Mesenchymal stem cell (in vitro differentiated cells and primary cell): ENCODE measurements at regions not wholly inside any gene's neighbourhood (a gene's known extent, or its start where the extent isn't known, plus 50 kb on each side); places are given as distances from the start of the nearest gene placed in this dataset.
A peak's percentile ranks its signal among the peaks of the same experiment; 100 is the strongest.

Experiments
- DNase-seq: peaks from one replicate; pipeline ENCODE4 v3.0.0-alpha.2; 2013
- H2AFZ ChIP-seq: one replicate; pipeline ENCODE4 v1.6.1; 2013; ENCODE audit warnings: low read depth, mild to moderate bottlenecking, control low read depth, inconsistent platforms, low read length, moderate library complexity
- H2AK5ac ChIP-seq: 2 replicates; pipeline ENCODE4 v1.6.1; 2013; ENCODE audit warnings: low read length, moderate library complexity, mild to moderate bottlenecking, inconsistent platforms; ENCODE audit not compliant: severe bottlenecking
- H2BK120ac ChIP-seq: one replicate; pipeline ENCODE4 v1.6.1; 2013; ENCODE audit warnings: low read depth, mild to moderate bottlenecking, inconsistent platforms, low read length, moderate library complexity
- H2BK12ac ChIP-seq, 2 experiments: one replicate each; pipeline ENCODE4 v1.6.1; 2013; ENCODE audit warnings: inconsistent platforms in 2 of 2, low read length in 2 of 2, mild to moderate bottlenecking in 2 of 2, moderate library complexity in 2 of 2, control low read depth in 1 of 2
- H2BK15ac ChIP-seq: one replicate; pipeline ENCODE4 v1.6.1; 2013; ENCODE audit warnings: mild to moderate bottlenecking, low read depth, inconsistent platforms; ENCODE audit not compliant: poor library complexity, severe bottlenecking
- H2BK5ac ChIP-seq: 2 replicates; pipeline ENCODE4 v1.6.1; 2013; ENCODE audit warnings: low read depth, mild to moderate bottlenecking, low read length, control low read depth, inconsistent platforms; ENCODE audit not compliant: poor library complexity, severe bottlenecking
- H3K14ac ChIP-seq, 2 experiments: one replicate each; pipeline ENCODE4 v1.6.1; 2013; ENCODE audit warnings: inconsistent platforms in 2 of 2, low read length in 2 of 2, control low read depth in 1 of 2, mild to moderate bottlenecking in 1 of 2, moderate library complexity in 1 of 2
- H3K18ac ChIP-seq, 2 experiments: one replicate each; pipeline ENCODE4 v1.6.1; 2013; ENCODE audit warnings: inconsistent platforms in 2 of 2, low read length in 2 of 2, control low read depth in 1 of 2, low read depth in 1 of 2, mild to moderate bottlenecking in 1 of 2
- H3K23ac ChIP-seq, 2 experiments: one replicate each; pipeline ENCODE4 v1.6.1; 2013; ENCODE audit warnings: inconsistent platforms in 2 of 2, low read length in 2 of 2, mild to moderate bottlenecking in 2 of 2, moderate library complexity in 2 of 2, control low read depth in 1 of 2
- H3K27ac ChIP-seq: 2 replicates; pipeline ENCODE4 v1.5.1; 2013; ENCODE audit warnings: mild to moderate bottlenecking, moderate library complexity, low read length, control low read depth, inconsistent platforms; ENCODE audit not compliant: poor library complexity, severe bottlenecking
- H3K27me3 ChIP-seq, 2 experiments: 2 replicates each; pipeline versions ENCODE4 v1.6.1 to v1.7.0; 2013; ENCODE audit warnings: low read length in 2 of 2, mild to moderate bottlenecking in 2 of 2, moderate library complexity in 2 of 2, control low read depth in 1 of 2, inconsistent platforms in 1 of 2; ENCODE audit not compliant: control insufficient read depth in 1 of 2, insufficient read depth in 1 of 2
- H3K36me3 ChIP-seq, 2 experiments: 2 replicates each; pipeline versions ENCODE4 v1.6.1 to v1.7.0; 2013; ENCODE audit warnings: low read length in 2 of 2, control low read depth in 1 of 2, inconsistent platforms in 1 of 2, low read depth in 1 of 2, mild to moderate bottlenecking in 1 of 2; ENCODE audit not compliant: insufficient read depth in 2 of 2, control insufficient read depth in 1 of 2
- H3K4ac ChIP-seq, 2 experiments: one replicate each; pipeline ENCODE4 v1.6.1; 2013; ENCODE audit warnings: inconsistent platforms in 2 of 2, low read length in 2 of 2, mild to moderate bottlenecking in 2 of 2, moderate library complexity in 2 of 2, control low read depth in 1 of 2, low read depth in 1 of 2
- H3K4me1 ChIP-seq: 2 replicates; pipeline ENCODE4 v1.6.1; 2013; ENCODE audit warnings: low read depth, low read length, control low read depth; ENCODE audit not compliant: control insufficient read depth, insufficient read depth
- H3K4me2 ChIP-seq: 2 replicates; pipeline ENCODE4 v1.6.1; 2013; ENCODE audit warnings: low read length, mild to moderate bottlenecking, inconsistent platforms; ENCODE audit not compliant: poor library complexity, severe bottlenecking
- H3K4me3 ChIP-seq, 2 experiments: 2 replicates each; pipeline versions ENCODE4 v1.5.1 to v1.7.0; 2013; ENCODE audit warnings: low read length in 2 of 2, mild to moderate bottlenecking in 2 of 2, control low read depth in 1 of 2, low read depth in 1 of 2; ENCODE audit not compliant: insufficient read depth in 1 of 2
- H3K79me1 ChIP-seq: replicated peaks from 2 replicates; pipeline ENCODE4 v1.6.1; 2013; ENCODE audit warnings: mild to moderate bottlenecking, control low read depth, low read length, inconsistent platforms; ENCODE audit not compliant: poor library complexity, severe bottlenecking
- H3K9ac ChIP-seq: 2 replicates; pipeline ENCODE4 v1.7.0; 2013; ENCODE audit warnings: mild to moderate bottlenecking, low read length, moderate library complexity
- H3K9me3 ChIP-seq: 2 replicates; pipeline ENCODE4 v1.7.0; 2013; ENCODE audit warnings: mild to moderate bottlenecking, low read length; ENCODE audit not compliant: control insufficient read depth
- H4K8ac ChIP-seq: one replicate; pipeline ENCODE4 v1.6.1; 2013; ENCODE audit warnings: inconsistent platforms, mild to moderate bottlenecking, low read length, moderate library complexity
- H4K91ac ChIP-seq: one replicate; pipeline ENCODE4 v1.6.1; 2013; ENCODE audit warnings: mild to moderate bottlenecking, low read length, inconsistent platforms
- WGBS: methylation state at CpG from one replicate; pipeline ENCODE4 v1.1.7; 2013; ENCODE audit warnings: mixed read lengths; 5-methylcytosine and 5-hydroxymethylcytosine counted together

- Histone ChIP-seq H3K36me3 (no peaks in the 10 kb centered on the region), H4K8ac (no peak overlapping the region), H3K9ac (peak overlapping the region; percentile 11), H3K27me3 (peaks cover 0 to 10% of the 10 kb centered on the region in 2 experiments), H3K4ac (no peak overlapping the region), H2BK5ac (no peak overlapping the region), H2BK120ac (no peak overlapping the region), H3K18ac (no peak overlapping the region), H3K4me1 (peaks cover 7% of the 10 kb centered on the region), H3K4me2 (no peak overlapping the region), H3K79me1 (no peaks in the 10 kb centered on the region), H3K9me3 (no peaks in the 10 kb centered on the region), H3K23ac (no peak overlapping the region), H2BK15ac (no peak overlapping the region), H4K91ac (no peak overlapping the region), H2AFZ (no peak overlapping the region), H2BK12ac (no peak overlapping the region), H3K4me3 (peak overlapping the region in 1 of 2 experiments; percentile 3), H2AK5ac (no peak overlapping the region), H3K27ac (no peak overlapping the region), H3K14ac (no peak overlapping the region)
- DNase-seq = no peak
- 86% methylated on average over 6 of the region's 6 CpGs for WGBS
These were observed 286.5 kb upstream of the SLC14A2 start for GRCh38 chr18:45328811-45329210.

DNA sequence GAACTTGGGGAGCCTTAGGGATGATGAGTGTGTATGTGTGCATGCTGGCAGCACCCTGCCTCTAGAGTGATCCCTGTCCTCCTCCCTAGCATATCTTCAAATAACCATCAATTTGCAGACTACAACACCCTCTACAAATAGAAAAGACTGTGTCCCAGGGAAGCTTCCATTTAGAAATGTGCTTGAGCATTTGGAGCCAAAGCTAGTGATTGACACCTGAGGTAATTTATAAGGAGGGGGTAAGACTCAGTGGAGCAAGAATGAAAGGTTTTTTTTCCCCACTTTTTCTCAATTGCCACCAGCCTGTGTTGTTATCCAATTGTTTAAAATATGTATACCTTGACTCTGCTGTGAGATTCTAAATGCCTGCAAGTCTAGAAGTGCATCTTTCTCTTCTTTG, 286.0 kb upstream of the SLC14A2 start:
- Histone ChIP-seq H3K36me3 (no peaks in the 10 kb centered on the region), H3K27ac (no peak overlapping the region)

GRCh38 chr18:45330170-45330594, 285.1 kb upstream of the SLC14A2 start:
- Histone ChIP-seq H3K23ac (no peak overlapping the region), H3K27ac (no peak overlapping the region), H2BK15ac (no peak overlapping the region), H4K91ac (no peak overlapping the region), H3K36me3 (no peaks in the 10 kb centered on the region), H2AK5ac (no peak overlapping the region), H3K4me1 (no peaks in the 10 kb centered on the region), H3K27me3 (peaks cover 0 to 10% of the 10 kb centered on the region in 2 experiments), H3K4me2 (no peak overlapping the region), H2BK120ac (no peak overlapping the region), H3K4me3 (no peak overlapping the region), H3K9ac (no peak overlapping the region), H3K4ac (no peak overlapping the region), H3K79me1 (no peaks in the 10 kb centered on the region), H2AFZ (no peak overlapping the region), H3K14ac (no peak overlapping the region), H3K18ac (no peak overlapping the region), H3K9me3 (no peaks in the 10 kb centered on the region), H2BK12ac (no peak overlapping the region), H2BK5ac (no peak overlapping the region), H4K8ac (no peak overlapping the region)
- no peak for DNase-seq
- 83% methylated on average over 2 of the region's 2 CpGs for WGBS

More for the DNA sequence above, 286.0 kb upstream of the SLC14A2 start:
- Histone ChIP-seq H3K4me2 (no peak overlapping the region), H2BK5ac (no peak overlapping the region), H2BK120ac (no peak overlapping the region), H3K9ac (no peak overlapping the region), H3K14ac (no peak overlapping the region), H4K8ac (no peak overlapping the region), H3K4ac (no peak overlapping the region), H3K27me3 (peaks cover 0 to 10% of the 10 kb centered on the region in 2 experiments), H3K4me3 (peak overlapping the region in 1 of 2 experiments; percentile 3), H2BK15ac (no peak overlapping the region), H3K18ac (no peak overlapping the region), H3K9me3 (no peaks in the 10 kb centered on the region), H2AFZ (no peak overlapping the region), H3K79me1 (no peaks in the 10 kb centered on the region), H4K91ac (no peak overlapping the region), H3K23ac (no peak overlapping the region), H2BK12ac (no peak overlapping the region), H2AK5ac (no peak overlapping the region), H3K4me1 (peaks cover 7% of the 10 kb centered on the region)
- DNase-seq = no peak

DNA sequence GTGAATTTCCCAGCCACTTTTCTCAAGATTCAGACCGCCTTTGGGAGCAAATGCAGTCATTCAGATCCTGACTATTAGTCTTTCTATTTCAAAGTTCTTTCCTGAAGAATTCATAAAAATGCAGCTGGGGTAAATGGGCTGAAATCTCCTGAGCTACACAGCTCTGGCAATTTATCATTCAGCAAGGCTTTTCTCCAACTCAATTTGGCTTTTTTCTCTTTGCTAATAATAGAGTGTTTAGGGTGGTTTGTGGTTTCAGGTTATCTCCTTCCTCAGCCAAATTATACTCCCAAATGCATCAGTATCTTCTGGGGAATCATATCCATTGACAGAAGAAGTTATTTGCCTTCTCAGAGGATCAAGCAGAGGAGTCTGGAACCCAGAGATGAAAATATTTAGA, 282.4 kb upstream of the SLC14A2 start:
- no peak overlapping the region for H3K18ac ChIP-seq
- WGBS = no CpG with 5 or more reads among the region's 1 CpG

More for the DNA sequence above, 282.4 kb upstream of the SLC14A2 start:
- Histone ChIP-seq H2BK120ac (no peak overlapping the region), H3K4me2 (no peak overlapping the region), H3K4ac (no peak overlapping the region), H2AK5ac (no peak overlapping the region), H3K9ac (no peak overlapping the region), H3K4me1 (no peaks in the 10 kb centered on the region), H3K36me3 (no peaks in the 10 kb centered on the region), H4K8ac (no peak overlapping the region), H2BK15ac (no peak overlapping the region), H3K27ac (no peak overlapping the region), H3K79me1 (no peaks in the 10 kb centered on the region), H3K14ac (no peak overlapping the region), H2BK5ac (no peak overlapping the region), H4K91ac (no peak overlapping the region), H3K4me3 (no peak overlapping the region), H2BK12ac (no peak overlapping the region), H3K27me3 (peaks cover 0 to 13% of the 10 kb centered on the region in 2 experiments), H3K23ac (no peak overlapping the region), H3K9me3 (no peaks in the 10 kb centered on the region), H2AFZ (no peak overlapping the region)
- no peak for DNase-seq
